HG03108 (cell line): ENCODE measurements at regions not wholly inside any gene's neighbourhood (a gene's known extent, or its start where the extent isn't known, plus 50 kb on each side); places are given as distances from the start of the nearest gene placed in this dataset.

ENCODE experiments used
- ATAC-seq: cut with Tn5 transposase; IDR thresholded peaks from one replicate; pipeline ENCODE4 v1.9.1; 2021; ENCODE audit warnings: moderate library complexity; ENCODE audit not compliant: unreplicated experiment

GRCh38 chr20:22257912-22258311, 326.5 kb downstream of the FOXA2 start:
- ATAC-seq, result no peak

- ATAC-seq, result no peak
Measured at GRCh38 chr20:22248051-22248667, 336.2 kb downstream of the FOXA2 start.

DNA sequence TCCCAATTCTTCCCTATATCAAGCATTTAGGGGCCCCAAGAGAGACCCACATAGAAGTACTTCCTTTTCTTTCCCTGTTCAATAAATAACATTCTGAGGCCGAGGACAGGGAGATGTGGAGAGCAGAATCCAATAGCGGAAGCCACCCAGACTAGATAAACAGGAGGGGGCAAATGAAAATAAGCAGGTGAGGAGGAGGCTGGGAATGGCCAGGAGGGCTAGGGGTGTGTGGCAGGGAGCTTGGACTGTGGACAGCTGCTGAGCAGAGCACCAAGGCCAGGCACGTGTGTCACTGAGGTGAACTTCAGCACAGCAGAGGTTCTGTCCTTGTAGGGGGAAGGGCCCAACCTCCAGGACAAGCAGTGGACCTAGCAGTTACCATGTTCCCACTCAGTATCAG, 339.2 kb downstream of the FOXA2 start:
- no peak for ATAC-seq

- no peak for ATAC-seq
Measured at GRCh38 chr20:22243067-22243466, 341.3 kb downstream of the FOXA2 start.

DNA sequence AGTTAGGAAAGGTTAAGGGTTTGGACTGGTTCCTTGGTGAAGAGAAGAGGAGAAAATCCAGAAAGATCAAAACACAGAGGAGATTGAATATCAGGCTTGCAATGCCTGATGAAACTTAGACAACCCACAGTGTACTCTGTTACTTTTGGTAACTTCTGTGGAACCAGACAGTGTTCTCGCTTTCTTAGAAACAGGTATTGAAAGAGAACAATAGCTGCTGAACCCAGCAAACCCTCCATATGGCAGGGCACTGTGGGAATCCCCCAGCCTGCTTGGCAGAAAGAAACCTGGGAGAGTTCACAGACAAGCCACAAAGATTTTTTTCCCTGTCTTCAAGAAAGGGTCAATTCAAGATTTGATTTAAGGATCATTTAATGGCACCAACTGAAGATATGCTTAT, 342.8 kb downstream of the FOXA2 start:
- ATAC-seq, result no peak

- ATAC-seq, result no peak
Measured at GRCh38 chr20:22232923-22233322, 351.4 kb downstream of the FOXA2 start.

DNA sequence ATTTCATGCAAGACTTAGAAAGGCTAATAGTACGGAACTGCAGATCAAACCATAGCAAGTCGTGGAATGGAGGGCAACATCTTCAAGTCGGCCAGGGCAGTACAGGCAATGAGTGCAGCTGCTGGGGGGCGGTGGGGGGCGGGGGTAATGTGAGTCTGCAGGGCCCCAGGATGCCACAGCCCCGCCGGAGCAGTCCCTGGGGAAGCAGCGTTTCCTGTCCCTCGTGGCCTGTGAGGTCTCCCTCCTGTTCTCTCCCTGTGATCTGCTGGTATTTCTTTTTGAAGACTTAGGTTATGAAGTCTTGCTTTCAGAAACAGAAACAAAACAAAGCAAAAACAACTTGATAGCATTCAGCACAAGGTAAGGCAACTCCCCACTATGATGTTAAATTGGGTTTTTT, 351.9 kb downstream of the FOXA2 start:
- ATAC-seq, result no peak

DNA sequence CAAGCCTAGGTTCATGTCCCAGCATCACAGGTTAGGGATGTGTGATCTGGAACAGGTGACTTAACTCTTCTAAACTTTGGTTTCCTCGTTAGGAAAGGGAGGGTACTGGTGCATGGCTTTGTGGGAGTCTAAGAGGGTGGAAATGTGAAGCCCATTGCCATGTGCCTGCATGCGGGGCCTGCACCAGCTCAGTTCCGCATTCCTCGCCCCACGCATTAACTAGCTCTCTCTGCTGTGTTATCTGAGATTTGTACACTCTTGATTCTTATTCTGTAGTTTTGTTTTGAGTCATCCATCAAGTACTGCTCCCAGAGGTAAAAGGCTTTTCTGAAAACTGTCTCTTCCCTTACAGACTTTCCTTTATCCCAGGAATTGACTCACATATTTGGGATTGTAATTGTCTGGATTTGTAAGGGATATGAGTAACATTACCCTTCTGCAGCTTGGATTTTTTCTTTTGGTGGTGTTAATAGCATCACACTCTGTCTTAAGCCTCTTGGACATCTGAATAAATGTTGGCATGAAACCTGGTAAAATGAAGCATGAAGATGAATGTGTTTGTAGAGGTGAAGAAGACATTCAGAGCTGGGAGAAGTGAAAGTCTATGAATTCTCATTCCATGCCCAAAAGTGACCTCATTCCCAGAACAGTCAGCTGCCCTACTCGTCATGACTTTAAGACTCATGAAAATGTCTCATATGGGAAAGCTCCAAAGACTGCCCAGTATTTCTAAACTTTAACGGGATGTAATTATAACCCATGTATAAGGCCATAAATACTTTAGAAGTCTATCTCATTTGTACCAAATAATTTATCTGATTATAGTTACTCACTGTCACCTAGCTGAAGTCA, 357.3 kb downstream of the FOXA2 start:
- ATAC-seq, result no peak

DNA sequence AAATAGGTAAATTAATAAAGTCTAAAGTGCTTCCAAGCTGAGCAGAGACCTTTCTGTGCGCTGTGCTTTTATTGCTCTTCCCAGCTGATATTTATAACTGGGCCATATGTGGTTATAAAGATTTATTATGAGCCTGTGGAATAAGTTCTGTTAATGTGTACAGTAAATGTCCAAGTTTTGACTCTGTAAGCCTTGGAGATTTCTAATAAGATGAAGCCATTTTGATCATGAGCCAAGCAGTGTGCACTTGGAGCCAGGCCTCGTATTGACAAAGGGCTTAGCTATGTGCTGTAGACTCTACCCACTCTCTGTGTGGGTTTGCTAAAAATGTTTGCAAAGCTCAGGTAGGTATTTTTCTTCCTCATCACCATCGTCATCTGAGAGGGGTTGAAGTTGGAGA, 361.1 kb downstream of the FOXA2 start:
- no peak for ATAC-seq

DNA sequence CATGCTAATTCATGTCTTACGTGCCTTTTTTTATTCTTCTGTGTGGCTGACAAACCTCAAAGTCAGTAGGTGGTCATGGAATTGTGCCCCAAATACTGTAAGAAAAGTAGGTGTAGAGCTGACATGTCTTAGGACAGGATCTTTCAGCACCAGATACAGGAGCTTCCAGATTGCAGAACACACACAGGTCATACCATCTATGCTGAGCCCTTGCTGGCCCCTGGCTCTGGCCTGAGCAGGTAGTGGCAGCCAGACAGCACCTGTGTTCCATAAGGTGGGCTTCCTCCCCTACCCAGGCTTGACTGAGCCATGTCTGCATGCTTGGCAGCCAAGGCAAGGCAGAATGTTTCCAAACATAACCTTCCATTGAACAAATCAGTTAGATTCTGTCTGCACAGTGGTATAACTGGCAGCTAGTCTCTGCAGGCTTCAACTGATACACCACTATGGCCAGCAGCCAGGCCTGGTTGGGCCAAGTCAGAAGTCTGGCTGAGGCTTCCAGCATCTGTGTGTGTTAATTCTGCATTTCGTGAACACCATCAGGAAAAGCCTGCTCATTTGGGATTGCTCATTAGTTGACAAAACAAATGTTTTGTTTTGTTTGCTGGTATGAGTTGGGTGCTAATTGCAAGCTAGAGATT, 366.5 kb downstream of the FOXA2 start:
- no peak for ATAC-seq

DNA sequence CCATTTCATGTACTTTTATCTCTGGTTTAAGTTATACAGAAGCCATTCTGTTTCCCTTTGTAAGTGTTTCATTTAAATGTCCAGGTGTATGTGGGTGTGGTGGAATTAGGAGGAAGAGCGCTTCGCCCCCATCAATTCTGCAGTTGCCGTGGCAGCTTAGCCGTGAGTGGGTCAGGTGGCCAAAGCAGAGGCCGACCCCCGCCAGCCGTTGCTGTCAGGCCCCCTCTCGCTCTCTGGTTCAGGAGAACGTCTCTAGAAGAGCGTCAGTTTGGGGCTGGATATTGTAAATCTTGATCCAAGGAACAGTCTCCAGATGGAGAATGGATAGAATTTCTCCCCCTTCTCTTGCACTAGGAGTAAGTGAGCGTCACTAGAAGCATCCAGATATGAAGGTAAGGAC, 367.4 kb downstream of the FOXA2 start:
- ATAC-seq, result no peak

- no peak for ATAC-seq
Measured at GRCh38 chr20:22214296-22214695, 370.1 kb downstream of the FOXA2 start.

GRCh38 chr20:22213271-22213670, 371.1 kb downstream of the FOXA2 start:
- no peak for ATAC-seq

- ATAC-seq, result no peak
Measured at GRCh38 chr20:22207280-22207679, 377.1 kb downstream of the FOXA2 start.

- ATAC-seq, result no peak
Measured at GRCh38 chr20:22204801-22205200, 379.6 kb downstream of the FOXA2 start.

DNA sequence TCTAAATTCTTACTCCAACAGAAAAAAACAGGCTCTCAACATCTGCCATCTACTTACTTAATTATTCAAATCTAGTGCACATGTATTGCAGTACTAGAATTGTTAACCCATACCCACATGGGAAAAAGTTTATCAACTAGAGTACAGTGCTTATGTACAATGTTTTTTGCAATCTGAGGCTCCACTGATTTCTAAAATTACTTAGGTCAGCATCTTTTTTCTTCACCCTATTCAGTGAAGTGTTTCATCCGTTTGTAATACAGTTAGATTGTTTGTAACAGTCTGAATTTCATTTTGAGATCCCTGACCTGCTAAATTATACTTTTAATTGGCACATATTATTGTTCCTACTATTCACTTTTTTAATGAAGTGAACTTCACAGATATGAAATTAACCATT, 402.2 kb downstream of the FOXA2 start:
- ATAC-seq, result no peak

- no peak for ATAC-seq
Measured at GRCh38 chr20:22180244-22180643, 404.1 kb downstream of the FOXA2 start.

- ATAC-seq, result no peak
Measured at GRCh38 chr20:22160101-22160652, 424.2 kb downstream of the FOXA2 start.

DNA sequence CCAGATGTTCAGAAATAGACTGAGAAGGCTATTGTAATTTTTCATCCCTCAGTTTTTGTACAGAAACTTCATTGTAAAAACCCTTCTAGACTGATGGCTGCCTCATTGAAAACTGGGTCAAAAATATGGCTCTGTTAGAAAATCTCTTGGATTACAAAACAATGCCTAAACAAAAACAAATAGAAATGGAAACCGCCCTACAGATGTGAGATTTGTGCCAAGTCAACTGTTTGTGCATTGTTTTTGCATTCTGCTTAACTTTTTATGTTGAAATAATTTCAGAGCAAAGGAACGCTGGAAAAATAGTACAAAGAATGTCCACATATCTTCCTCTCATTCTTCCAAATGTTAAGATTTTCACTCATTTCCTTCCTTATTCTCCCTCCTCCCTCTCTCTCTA, 425.1 kb downstream of the FOXA2 start:
- no peak for ATAC-seq

GRCh38 chr20:22127587-22127986, 422.1 kb downstream of the PAX1 start:
- ATAC-seq, result no peak

DNA sequence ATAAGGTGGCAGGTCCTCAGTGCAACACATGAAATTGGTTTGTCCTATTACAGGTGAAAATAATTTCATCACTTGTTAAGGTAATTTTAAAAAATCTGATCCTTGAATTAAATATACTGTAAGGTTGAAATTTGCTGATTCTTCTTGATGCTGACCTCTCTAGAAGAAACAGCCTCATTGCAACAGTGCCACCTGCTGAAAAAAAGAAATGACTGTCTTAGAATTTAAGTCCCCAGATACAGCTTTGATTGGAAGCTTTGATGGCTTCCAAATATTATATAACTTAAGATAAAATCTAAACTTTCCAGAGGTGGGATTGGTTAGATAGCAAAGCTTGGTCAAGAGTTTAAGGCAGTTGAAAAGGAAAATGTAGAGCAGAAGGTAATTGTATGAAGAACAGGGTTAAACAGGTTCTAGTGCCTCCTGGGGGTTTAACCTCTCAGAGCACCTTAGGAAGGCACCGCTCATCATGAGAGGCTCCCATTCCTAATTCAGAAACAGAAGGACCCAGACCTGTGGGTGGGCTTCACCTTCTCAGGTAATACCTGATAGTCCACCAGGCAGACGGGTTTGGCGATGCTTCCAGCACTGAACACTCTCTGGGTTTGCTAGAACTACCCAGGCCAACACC, 401.0 kb downstream of the PAX1 start:
- no peak for ATAC-seq
